HCT116 (cell line): ENCODE measurements at regions not wholly inside any gene's neighbourhood (a gene's known extent, or its start where the extent isn't known, plus 50 kb on each side); places are given as distances from the start of the nearest gene placed in this dataset.

Source experiments
- ATAC-seq: fragments of 200-7000 bp; cut with Tn5 transposase; 2 replicates; pipeline ENCODE4 v1.9.1; 2020; ENCODE audit warnings: mild to moderate bottlenecking, moderate library complexity
- BruUV-seq: library from RNA; stranded (reverse); fragments of 400-500 nt; replicated peaks from 2 replicates; lab custom pipeline; 2021; lab: Mats Ljungman, UMichigan
- CTCF ChIA-PET: fragments of 300-600 bp; sonication (Branson Sonifier 250); formaldehyde crosslinking; loops from one replicate; lab custom pipeline; 2021; ENCODE audit warnings: antibody characterized with exemption; lab: Charles Lee
- POLR2A ChIA-PET: fragments of 300-600, 350-600 bp; sonication (Branson Sonifier 250); formaldehyde crosslinking; loops from one replicate; lab custom pipeline; 2021; ENCODE audit warnings: antibody characterized with exemption; lab: Charles Lee
- RAD21 ChIA-PET, 2 experiments: fragments of 300-600 bp; sonication (Branson Sonifier 250); formaldehyde crosslinking; loops; one replicate each; lab custom pipeline; 2023; ENCODE audit warnings: low total read pairs in 2 of 2; ENCODE audit not compliant: uncharacterized antibody in 2 of 2, unreplicated experiment in 2 of 2, low non-redundant PET in 1 of 2; lab: Charles Lee
- DNase-seq: peaks from one replicate; pipeline ENCODE4 v3.0.0-alpha.2; 2010; ENCODE audit warnings: low read depth, low spot score
- H2AFZ ChIP-seq: fragments of 200-600 bp; shearing (Covaris generic), sonication (generic); 2 replicates; pipeline ENCODE4 v1.6.1; 2017; ENCODE audit warnings: low read depth, mixed run types, mixed read lengths, antibody characterized with exemption, low read length; ENCODE audit not compliant: poor library complexity, severe bottlenecking
- H3K27ac ChIP-seq: 2 replicates; pipeline ENCODE4 v1.5.1; 2012; ENCODE audit warnings: low read depth, low read length
- H3K27me3 ChIP-seq: fragments of 200-600 bp; sonication (generic); 2 replicates; pipeline ENCODE4 v1.6.1; 2016; ENCODE audit warnings: mixed run types, low read length, mixed read lengths; ENCODE audit not compliant: insufficient read depth
- H3K36me3 ChIP-seq, 2 experiments: fragments of 200-500 bp in 1 of 2; fragments of 200-600 bp in 1 of 2; sonication (Bioruptor generic) in 1 of 2; sonication (generic) in 1 of 2; 2 replicates each; pipeline versions ENCODE4 v1.5.1 to v1.6.1; 2014 to 2016; ENCODE audit warnings: low read length in 2 of 2, inconsistent platforms in 1 of 2, mixed read lengths in 1 of 2, mixed run types in 1 of 2; ENCODE audit not compliant: insufficient read depth in 2 of 2, control insufficient read depth in 1 of 2
- H3K4me1 ChIP-seq, 2 experiments: fragments of 200-600 bp in 1 of 2; sonication (generic) in 1 of 2; 2 replicates each; pipeline versions ENCODE4 v1.5.1 to v1.6.1; 2012 to 2017; ENCODE audit warnings: low read length in 2 of 2, inconsistent platforms in 1 of 2, mild to moderate bottlenecking in 1 of 2, mixed read lengths in 1 of 2, mixed run types in 1 of 2, moderate library complexity in 1 of 2; ENCODE audit not compliant: insufficient read depth in 2 of 2, control insufficient read depth in 1 of 2
- H3K4me2 ChIP-seq: fragments of 200-600 bp; sonication (generic); 2 replicates; pipeline ENCODE4 v1.6.1; 2017; ENCODE audit warnings: mixed run types, low read length, mixed read lengths
- H3K4me3 ChIP-seq, 2 experiments: fragments of 200-600 bp in 1 of 2; sonication (generic) in 1 of 2; replicated peaks in 1 of 2; 2 replicates each; pipeline ENCODE4 v1.5.1; 2011 to 2016; ENCODE audit warnings: low read length in 2 of 2, control low read depth in 1 of 2, low read depth in 1 of 2, mild to moderate bottlenecking in 1 of 2, mixed read lengths in 1 of 2, mixed run types in 1 of 2
- H3K79me2 ChIP-seq: fragments of 200-600 bp; sonication (generic); 2 replicates; pipeline ENCODE4 v1.6.1; 2017; ENCODE audit warnings: mild to moderate bottlenecking, mixed run types, low read length, moderate library complexity, mixed read lengths; ENCODE audit not compliant: insufficient read depth
- H3K9ac ChIP-seq: fragments of 200-600 bp; sonication (generic); 2 replicates; pipeline ENCODE4 v1.6.1; 2016; ENCODE audit warnings: low read length, mixed read lengths
- H3K9me2 ChIP-seq: fragments of 200-600 bp; sonication (generic), shearing (Covaris generic); 2 replicates; pipeline ENCODE4 v1.6.1; 2017; ENCODE audit warnings: mixed run types, mild to moderate bottlenecking, moderate library complexity; ENCODE audit not compliant: insufficient read depth
- H3K9me3 ChIP-seq, 2 experiments: fragments of 200-500 bp in 1 of 2; fragments of 200-600 bp in 1 of 2; sonication (Bioruptor generic) in 1 of 2; sonication (generic) in 1 of 2; 2 replicates each; pipeline ENCODE4 v1.6.1; 2014 to 2017; ENCODE audit warnings: low read length in 2 of 2, mixed read lengths in 2 of 2, inconsistent platforms in 1 of 2, low read depth in 1 of 2, mild to moderate bottlenecking in 1 of 2, mixed run types in 1 of 2, moderate library complexity in 1 of 2; ENCODE audit not compliant: control insufficient read depth in 1 of 2, insufficient read depth in 1 of 2
- H4K20me1 ChIP-seq: fragments of 200-600 bp; sonication (generic), shearing (Covaris generic); 2 replicates; pipeline ENCODE4 v1.6.1; 2017; ENCODE audit warnings: mixed run types, mild to moderate bottlenecking, moderate library complexity; ENCODE audit not compliant: insufficient read depth
- CBX3 ChIP-seq: IDR thresholded peaks from 2 replicates; pipeline ENCODE4 v1.6.1; 2012; ENCODE audit warnings: low read depth
- CEBPB ChIP-seq: IDR thresholded peaks from 2 replicates; pipeline ENCODE4 v1.6.1; 2012; ENCODE audit warnings: low read depth
- ELF1 ChIP-seq: IDR thresholded peaks from 2 replicates; pipeline ENCODE4 v1.6.1; 2012; ENCODE audit warnings: low read depth, borderline replicate concordance
- EZH2phosphoT487 ChIP-seq: fragments of 200-600 bp; IDR thresholded peaks from 2 replicates; pipeline ENCODE4 v1.6.1; 2018; ENCODE audit warnings: antibody characterized with exemption, borderline replicate concordance
- FOSL1 ChIP-seq: IDR thresholded peaks from 2 replicates; pipeline ENCODE4 v1.6.1; 2012; ENCODE audit warnings: low read depth
- MAX ChIP-seq: IDR thresholded peaks from 2 replicates; pipeline ENCODE4 v1.6.1; 2012
- POLR2AphosphoS5 ChIP-seq: IDR thresholded peaks from 2 replicates; pipeline ENCODE4 v1.6.1; 2011; ENCODE audit warnings: mild to moderate bottlenecking, low read depth, low read length, moderate library complexity
- RAD21 ChIP-seq: IDR thresholded peaks from 2 replicates; pipeline ENCODE4 v1.6.1; 2012; ENCODE audit warnings: low read depth, mild to moderate bottlenecking
- REST ChIP-seq: IDR thresholded peaks from 2 replicates; pipeline ENCODE4 v1.6.1; 2012; ENCODE audit warnings: low read depth
- SIN3A ChIP-seq: IDR thresholded peaks from 2 replicates; pipeline ENCODE4 v1.6.1; 2012; ENCODE audit warnings: low read depth
- SP1 ChIP-seq: IDR thresholded peaks from 2 replicates; pipeline ENCODE4 v1.6.1; 2012; ENCODE audit warnings: low read depth
- SRF ChIP-seq: IDR thresholded peaks from 2 replicates; pipeline ENCODE4 v1.6.1; 2012; ENCODE audit warnings: low read depth
- YY1 ChIP-seq: IDR thresholded peaks from 2 replicates; pipeline ENCODE4 v1.6.1; 2011; ENCODE audit warnings: low read length, low read depth, moderate library complexity, mild to moderate bottlenecking; ENCODE audit not compliant: insufficient replicate concordance; ENCODE audit errors: extremely low read depth
- ZBTB33 ChIP-seq: IDR thresholded peaks from 2 replicates; pipeline ENCODE4 v1.6.1; 2011; ENCODE audit warnings: mild to moderate bottlenecking, low read length, moderate library complexity; ENCODE audit not compliant: insufficient replicate concordance; ENCODE audit errors: extremely low read depth
- ZFX ChIP-seq: fragments of 450-650 bp; IDR thresholded peaks from 2 replicates; pipeline ENCODE4 v1.6.1; 2017
- intact Hi-C: fragments of 100-400 bp; cut with micrococcal nuclease; formaldehyde crosslinking; loops from 2 replicates; pipeline ENCODE4 v1.10.0; 2022

- no peaks in the 10 kb centered on the region for H3K36me3 ChIP-seq
- BruUV-seq: no TSS peak
- no peaks in the 10 kb centered on the region for H3K9me2 ChIP-seq
- H3K9ac ChIP-seq: no peak overlapping the region
- TF ChIP-seq CEBPB (no peak), YY1 (no peak), SRF (no peak), ZBTB33 (no peak), ELF1 (no peak), RAD21 (no peak), CBX3 (no peak), REST (no peak), SP1 (no peak), POLR2AphosphoS5 (no peak), SIN3A (no peak), ZFX (no peak), EZH2phosphoT487 (no peak), MAX (no peak), FOSL1 (no peak)
- no peak overlapping the region for H3K27ac ChIP-seq
- ChIA-PET POLR2A (no interaction called here), CTCF (no interaction called here), RAD21 (no interaction called here)
- H2AFZ ChIP-seq: no peak overlapping the region
- no peaks in the 10 kb centered on the region for H4K20me1 ChIP-seq
- DNase-seq (no peak), ATAC-seq (no peak)
- no peaks in the 10 kb centered on the region for H3K79me2 ChIP-seq
- intact Hi-C loops: no loop called here
- H3K9me3 ChIP-seq: no peaks in the 10 kb centered on the region
- H3K4me3 ChIP-seq: no peak overlapping the region
- peaks cover 10% of the 10 kb centered on the region for H3K27me3 ChIP-seq
- H3K4me2 ChIP-seq: no peak overlapping the region
- no peaks in the 10 kb centered on the region for H3K4me1 ChIP-seq
Observed at GRCh38 chr1:68904477-68904876, 407.6 kb upstream of the DEPDC1 start.
